SK-N-SH (cell line): ENCODE measurements at regions not wholly inside any gene's neighbourhood (a gene's known extent, or its start where the extent isn't known, plus 50 kb on each side); places are given as distances from the start of the nearest gene placed in this dataset.
"Not testable (repeated sequence)": the region's sequence is repeated elsewhere in the genome, so short reads cannot be mapped to it uniquely, and the experiment has no call there.

ENCODE experiments used
- CTCF ChIA-PET: fragments of 300-600, 350-600 bp; formaldehyde crosslinking; extraction: SDS; loops from one replicate; lab custom pipeline; 2021; lab: Yijun Ruan, JAX
- POLR2A ChIA-PET: fragments of 350-600 bp; sonication (Branson Sonifier 250); formaldehyde crosslinking; extraction: SDS; loops from one replicate; lab custom pipeline; 2020; ENCODE audit warnings: antibody characterized with exemption, inconsistent platforms; lab: Yijun Ruan, JAX
- DNase-seq: peaks from one replicate; pipeline ENCODE4 v3.0.0; 2012
- H2AFZ ChIP-seq: fragments of 200-600 bp; sonication (generic); 2 replicates; pipeline ENCODE4 v1.8.1; 2016; ENCODE audit warnings: antibody characterized with exemption, mild to moderate bottlenecking, low read depth
- H3F3A ChIP-seq: fragments of 200-600 bp; sonication (generic); replicated peaks from 2 replicates; pipeline ENCODE3; 2016; ENCODE audit warnings: antibody characterized with exemption, mild to moderate bottlenecking; ENCODE audit not compliant: insufficient read depth
- H3K27ac ChIP-seq, 2 experiments: fragments of 200-500 bp in 1 of 2; fragments of 200-600 bp in 1 of 2; sonication (Bioruptor generic) in 1 of 2; sonication (generic), shearing (Covaris generic) in 1 of 2; 2 replicates each; pipeline versions ENCODE4 v1.5.1 to v1.6.1; 2014 to 2016; ENCODE audit warnings: low read depth in 2 of 2, inconsistent platforms in 1 of 2, low read length in 1 of 2, mild to moderate bottlenecking in 1 of 2, mixed read lengths in 1 of 2
- H3K27me3 ChIP-seq: fragments of 200-600 bp; sonication (generic), shearing (Covaris generic); 2 replicates; pipeline ENCODE4 v1.6.1; 2016; ENCODE audit warnings: mixed run types; ENCODE audit not compliant: insufficient read depth
- H3K36me3 ChIP-seq, 2 experiments: fragments of 200-500 bp in 1 of 2; fragments of 200-600 bp in 1 of 2; sonication (Bioruptor generic) in 1 of 2; sonication (generic) in 1 of 2; replicated peaks in 1 of 2; 2 replicates each; pipeline versions ENCODE3 to v1.5.1; 2014 to 2016; ENCODE audit warnings: low read length in 1 of 2, mild to moderate bottlenecking in 1 of 2; ENCODE audit not compliant: insufficient read depth in 2 of 2, control insufficient read depth in 1 of 2
- H3K4me1 ChIP-seq, 2 experiments: fragments of 200-500 bp in 1 of 2; fragments of 200-600 bp in 1 of 2; sonication (Bioruptor generic) in 1 of 2; sonication (generic), shearing (Covaris generic) in 1 of 2; 2 replicates each; pipeline versions ENCODE4 v1.5.1 to v1.6.1; 2014 to 2016; ENCODE audit warnings: low read depth in 1 of 2, low read length in 1 of 2, mixed run types in 1 of 2; ENCODE audit not compliant: insufficient read depth in 2 of 2, control insufficient read depth in 1 of 2
- H3K4me2 ChIP-seq: fragments of 200-600 bp; sonication (generic), shearing (Covaris generic); 2 replicates; pipeline ENCODE4 v1.6.1; 2017; ENCODE audit warnings: mixed run types
- H3K4me3 ChIP-seq, 2 experiments: fragments of 200-500 bp in 1 of 2; fragments of 200-600 bp in 1 of 2; sonication (Bioruptor generic) in 1 of 2; sonication (generic), shearing (Covaris generic) in 1 of 2; 2 replicates each; pipeline versions ENCODE4 v1.5.1 to v1.8.1; 2014 to 2016; ENCODE audit warnings: low read depth in 2 of 2, inconsistent platforms in 1 of 2, low read length in 1 of 2, mild to moderate bottlenecking in 1 of 2, mixed read lengths in 1 of 2, moderate library complexity in 1 of 2
- H3K79me2 ChIP-seq: fragments of 200-600 bp; sonication (generic); 2 replicates; pipeline ENCODE4 v1.8.1; 2017; ENCODE audit warnings: mild to moderate bottlenecking; ENCODE audit not compliant: insufficient read depth
- H3K9ac ChIP-seq: fragments of 200-600 bp; sonication (generic); 2 replicates; pipeline ENCODE4 v1.6.1; 2017; ENCODE audit warnings: mixed run types
- H3K9me2 ChIP-seq: fragments of 200-600 bp; sonication (generic); 2 replicates; pipeline ENCODE4 v1.6.1; 2017; ENCODE audit warnings: mixed run types
- H3K9me3 ChIP-seq: fragments of 200-600 bp; sonication (generic); 2 replicates; pipeline ENCODE4 v1.6.1; 2017; ENCODE audit warnings: mixed run types, mild to moderate bottlenecking, moderate library complexity
- H4K20me1 ChIP-seq: fragments of 200-600 bp; sonication (generic); 2 replicates; pipeline ENCODE4 v1.6.1; 2017; ENCODE audit warnings: mild to moderate bottlenecking, mixed run types; ENCODE audit not compliant: insufficient read depth
- IRF3 ChIP-seq: fragments of 150-350 bp; IDR thresholded peaks from 2 replicates; pipeline ENCODE4 v1.6.1; 2016; ENCODE audit warnings: mild to moderate bottlenecking, low read depth, low read length
- MEF2A ChIP-seq: IDR thresholded peaks from 2 replicates; pipeline ENCODE4 v1.4.0; 2012; ENCODE audit warnings: low read depth, borderline replicate concordance
- RAD21 ChIP-seq: IDR thresholded peaks from 2 replicates; pipeline ENCODE4 v1.6.1; 2012; ENCODE audit warnings: mild to moderate bottlenecking, low read length
- RCOR1 ChIP-seq: fragments of 150-350 bp; IDR thresholded peaks from 2 replicates; pipeline ENCODE4 v1.6.1; 2017; ENCODE audit warnings: antibody characterized with exemption, low read length
- TAF1 ChIP-seq: IDR thresholded peaks from 2 replicates; pipeline ENCODE4 v1.6.1; 2012; ENCODE audit warnings: low read depth, mild to moderate bottlenecking, low read length, moderate library complexity, borderline replicate concordance
- TCF12 ChIP-seq: IDR thresholded peaks from 2 replicates; pipeline ENCODE4 v1.4.0; 2012
- USF1 ChIP-seq: IDR thresholded peaks from 2 replicates; pipeline ENCODE4 v1.4.0; 2012; ENCODE audit warnings: low read depth, borderline replicate concordance
- ZBTB33 ChIP-seq: IDR thresholded peaks from 2 replicates; pipeline ENCODE4 v1.4.0; 2012; ENCODE audit warnings: low read depth, borderline replicate concordance
- WGBS: methylation state at CpG from one replicate; pipeline ENCODE4 v1.1.6; 2017; ENCODE audit warnings: low lambda C conversion rate; 5-methylcytosine and 5-hydroxymethylcytosine counted together

GRCh38 chr10:90294821-90295540 lies 562.9 kb downstream of the HTR7 start:
- H3K9ac ChIP-seq, H3K79me2 ChIP-seq, H3K27ac ChIP-seq, H3K4me3 ChIP-seq, H3K4me2 ChIP-seq, H3F3A ChIP-seq, H3K27me3 ChIP-seq, H4K20me1 ChIP-seq, DNase-seq, H3K4me1 ChIP-seq, CTCF ChIA-PET, POLR2A ChIA-PET, H3K9me3 ChIP-seq, H2AFZ ChIP-seq, H3K9me2 ChIP-seq, H3K36me3 ChIP-seq: not testable (repeated sequence)
- 6% methylated on average over 11 of the region's 11 CpGs for WGBS

GRCh38 chr10:90302031-90302430 lies 555.8 kb downstream of the HTR7 start:
- DNase-seq, H3K4me1 ChIP-seq, H3F3A ChIP-seq, H2AFZ ChIP-seq, POLR2A ChIA-PET, H3K79me2 ChIP-seq, H3K36me3 ChIP-seq, H3K9me2 ChIP-seq, H3K4me2 ChIP-seq, H3K27ac ChIP-seq, H3K9ac ChIP-seq, CTCF ChIA-PET, H4K20me1 ChIP-seq, H3K9me3 ChIP-seq, H3K4me3 ChIP-seq: not testable (repeated sequence)
- WGBS: 8% methylated on average over 6 of the region's 7 CpGs
- H3K27me3 ChIP-seq: peaks cover 11% of the 10 kb centered on the region; the same call in 1 of the 2 replicates

- 10% methylated on average over 8 of the region's 8 CpGs for WGBS
- POLR2A ChIA-PET: no interaction called here
- CTCF ChIA-PET: no interaction called here
Observed at GRCh38 chr10:90302758-90303481, 554.9 kb downstream of the HTR7 start.

More at GRCh38 chr10:90302758-90303481, 554.9 kb downstream of the HTR7 start:
- Histone ChIP-seq H3K4me3 (no peak overlapping the region), H3K27ac (no peak overlapping the region), H3K36me3 (no peaks in the 10 kb centered on the region), H3K9me3 (no peaks in the 10 kb centered on the region), H3K27me3 (peaks cover 11% of the 10 kb centered on the region; the same call in 1 of the 2 replicates), H3K9ac (no peak overlapping the region), H3F3A (no peaks in the 10 kb centered on the region), H3K9me2 (no peaks in the 10 kb centered on the region), H4K20me1 (no peaks in the 10 kb centered on the region), H3K4me2 (no peak overlapping the region), H2AFZ (no peak overlapping the region), H3K4me1 (no peaks in the 10 kb centered on the region), H3K79me2 (no peaks in the 10 kb centered on the region)
- no peak for DNase-seq
- TF ChIP-seq RCOR1 (no peak), TAF1 (no peak), ZBTB33 (no peak), RAD21 (no peak), MEF2A (no peak), USF1 (no peak), IRF3 (no peak), TCF12 (no peak)
